Esophagus muscularis mucosa (tissue), 3 donors: ENCODE measurements at regions not wholly inside any gene's neighbourhood (a gene's known extent, or its start where the extent isn't known, plus 50 kb on each side); places are given as distances from the start of the nearest gene placed in this dataset.

Experiments
- POLR2A ChIP-seq: fragments of 450-650 bp; IDR thresholded peaks from one replicate; pipeline ENCODE4 v1.6.1; 2017; ENCODE audit warnings: antibody characterized with exemption, moderate library complexity, mild to moderate bottlenecking, low read depth
- POLR2AphosphoS5 ChIP-seq, 2 donors: sonication (generic); formaldehyde crosslinking; IDR thresholded peaks; one replicate each; pipeline ENCODE4 v1.6.1; 2017; ENCODE audit warnings: antibody characterized with exemption in 2 of 2
- TF ChIP-seq, protein P1 (sequence below), 3 experiments: fragments of 200-600 bp in 2 of 3; fragments of 450-650 bp in 1 of 3; sonication (generic) in 2 of 3; IDR thresholded peaks; one replicate each; pipeline ENCODE4 v1.5.1; 2017 to 2019; ENCODE audit warnings: antibody characterized with exemption in 3 of 3, mild to moderate bottlenecking in 2 of 3, moderate library complexity in 1 of 3

DNA sequence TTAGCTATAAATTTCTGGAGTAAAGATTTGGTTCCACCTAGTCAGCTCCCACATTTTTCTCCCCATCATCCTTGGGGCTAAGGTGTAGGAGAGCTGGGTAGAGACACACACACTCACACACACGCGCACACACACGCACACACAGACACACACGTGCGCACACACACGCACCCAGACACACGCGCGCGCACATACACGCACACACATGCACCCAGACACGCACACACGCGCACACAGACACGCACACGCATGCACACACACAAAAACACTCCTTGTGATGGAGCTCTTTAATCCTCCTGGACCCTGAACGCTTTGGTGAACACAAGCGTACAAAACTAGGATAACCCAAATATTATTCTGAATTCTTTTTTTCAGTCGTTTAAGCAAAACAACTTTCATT, 253.6 kb downstream of the C16orf95 start:
- TF ChIP-seq POLR2AphosphoS5 (IDR thresholded peaks at IDR 0.05) (no peak), POLR2A (no peak)
- TF ChIP-seq, protein P1, sequence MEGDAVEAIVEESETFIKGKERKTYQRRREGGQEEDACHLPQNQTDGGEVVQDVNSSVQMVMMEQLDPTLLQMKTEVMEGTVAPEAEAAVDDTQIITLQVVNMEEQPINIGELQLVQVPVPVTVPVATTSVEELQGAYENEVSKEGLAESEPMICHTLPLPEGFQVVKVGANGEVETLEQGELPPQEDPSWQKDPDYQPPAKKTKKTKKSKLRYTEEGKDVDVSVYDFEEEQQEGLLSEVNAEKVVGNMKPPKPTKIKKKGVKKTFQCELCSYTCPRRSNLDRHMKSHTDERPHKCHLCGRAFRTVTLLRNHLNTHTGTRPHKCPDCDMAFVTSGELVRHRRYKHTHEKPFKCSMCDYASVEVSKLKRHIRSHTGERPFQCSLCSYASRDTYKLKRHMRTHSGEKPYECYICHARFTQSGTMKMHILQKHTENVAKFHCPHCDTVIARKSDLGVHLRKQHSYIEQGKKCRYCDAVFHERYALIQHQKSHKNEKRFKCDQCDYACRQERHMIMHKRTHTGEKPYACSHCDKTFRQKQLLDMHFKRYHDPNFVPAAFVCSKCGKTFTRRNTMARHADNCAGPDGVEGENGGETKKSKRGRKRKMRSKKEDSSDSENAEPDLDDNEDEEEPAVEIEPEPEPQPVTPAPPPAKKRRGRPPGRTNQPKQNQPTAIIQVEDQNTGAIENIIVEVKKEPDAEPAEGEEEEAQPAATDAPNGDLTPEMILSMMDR (IDR thresholded peaks at IDR 0.05), result no peak
